VCaP (cell line): ENCODE measurements at regions not wholly inside any gene's neighbourhood (a gene's known extent, or its start where the extent isn't known, plus 50 kb on each side); places are given as distances from the start of the nearest gene placed in this dataset.

Experiments
- H3K27ac ChIP-seq: fragments of 450-650 bp; 2 replicates; pipeline ENCODE4 v1.5.1; 2017
- TF ChIP-seq, protein P1 (sequence below): fragments of 450-650 bp; conservative IDR thresholded peaks from 2 replicates; pipeline ENCODE4 v1.5.1; 2017; ENCODE audit warnings: mild to moderate bottlenecking, moderate library complexity

DNA sequence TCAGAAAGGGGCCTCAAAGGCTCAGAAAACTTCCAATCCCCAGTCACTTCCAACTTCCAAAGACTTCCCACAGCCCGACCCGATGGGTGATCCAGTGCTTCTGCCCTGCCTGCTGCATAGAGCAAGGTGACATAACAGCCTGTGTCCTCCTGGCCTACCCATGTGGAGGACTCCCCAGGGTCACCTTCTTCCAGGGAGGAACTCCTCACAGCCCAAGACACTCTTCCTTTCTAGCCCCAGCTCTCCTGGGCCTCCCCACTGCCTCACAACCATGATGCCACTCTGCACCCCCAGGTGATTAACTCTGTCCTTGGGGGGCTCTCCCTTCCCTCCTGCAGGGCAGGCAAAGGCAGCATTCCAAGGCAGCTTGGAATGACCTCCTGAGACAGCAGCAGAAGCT, 158.4 kb upstream of the PDE1C start:
- TF ChIP-seq, protein P1, sequence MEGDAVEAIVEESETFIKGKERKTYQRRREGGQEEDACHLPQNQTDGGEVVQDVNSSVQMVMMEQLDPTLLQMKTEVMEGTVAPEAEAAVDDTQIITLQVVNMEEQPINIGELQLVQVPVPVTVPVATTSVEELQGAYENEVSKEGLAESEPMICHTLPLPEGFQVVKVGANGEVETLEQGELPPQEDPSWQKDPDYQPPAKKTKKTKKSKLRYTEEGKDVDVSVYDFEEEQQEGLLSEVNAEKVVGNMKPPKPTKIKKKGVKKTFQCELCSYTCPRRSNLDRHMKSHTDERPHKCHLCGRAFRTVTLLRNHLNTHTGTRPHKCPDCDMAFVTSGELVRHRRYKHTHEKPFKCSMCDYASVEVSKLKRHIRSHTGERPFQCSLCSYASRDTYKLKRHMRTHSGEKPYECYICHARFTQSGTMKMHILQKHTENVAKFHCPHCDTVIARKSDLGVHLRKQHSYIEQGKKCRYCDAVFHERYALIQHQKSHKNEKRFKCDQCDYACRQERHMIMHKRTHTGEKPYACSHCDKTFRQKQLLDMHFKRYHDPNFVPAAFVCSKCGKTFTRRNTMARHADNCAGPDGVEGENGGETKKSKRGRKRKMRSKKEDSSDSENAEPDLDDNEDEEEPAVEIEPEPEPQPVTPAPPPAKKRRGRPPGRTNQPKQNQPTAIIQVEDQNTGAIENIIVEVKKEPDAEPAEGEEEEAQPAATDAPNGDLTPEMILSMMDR = no peak
- H3K27ac ChIP-seq = no peak overlapping the region

DNA sequence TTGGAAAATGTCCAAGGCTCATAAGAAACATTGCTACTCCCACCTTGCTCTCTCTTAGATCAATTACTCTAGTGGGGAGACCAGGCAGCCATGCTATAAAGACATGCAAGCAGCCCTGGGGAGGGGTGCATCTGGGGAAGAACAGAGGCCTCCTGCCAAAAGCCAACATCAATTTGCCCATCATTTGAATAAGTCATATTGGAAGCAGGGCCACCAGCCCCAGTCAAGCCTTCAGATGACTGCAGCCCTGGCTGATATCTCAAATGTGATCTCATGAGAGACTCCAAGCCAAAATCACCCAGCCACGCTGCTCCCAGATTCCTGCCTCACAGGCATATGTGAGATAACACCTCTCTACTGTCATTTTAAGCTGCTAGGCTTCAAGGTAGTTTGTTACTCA, 157.5 kb upstream of the PDE1C start:
- TF ChIP-seq, protein P1 = no peak
- H3K27ac ChIP-seq = no peak overlapping the region

DNA sequence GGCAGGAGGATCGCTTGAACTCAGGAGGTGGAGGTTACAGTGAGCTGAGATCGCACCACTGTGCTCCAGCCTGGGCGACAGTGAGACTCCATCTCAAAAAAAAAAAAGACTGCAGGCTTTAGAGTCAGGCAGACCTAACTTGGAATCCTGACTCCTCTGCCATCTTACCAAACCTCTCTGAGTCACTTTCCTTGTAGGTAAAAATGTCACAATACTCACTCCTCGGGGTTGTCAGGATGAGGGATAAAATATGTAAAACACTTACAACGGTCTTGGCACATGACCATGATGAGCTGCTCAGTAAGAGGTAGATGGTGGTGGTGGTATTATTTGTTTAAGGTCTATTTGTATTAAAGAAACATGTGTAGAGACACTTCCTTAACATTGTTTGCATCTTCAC, 154.1 kb upstream of the PDE1C start:
- H3K27ac ChIP-seq = no peak overlapping the region
- TF ChIP-seq, protein P1 = no peak

DNA sequence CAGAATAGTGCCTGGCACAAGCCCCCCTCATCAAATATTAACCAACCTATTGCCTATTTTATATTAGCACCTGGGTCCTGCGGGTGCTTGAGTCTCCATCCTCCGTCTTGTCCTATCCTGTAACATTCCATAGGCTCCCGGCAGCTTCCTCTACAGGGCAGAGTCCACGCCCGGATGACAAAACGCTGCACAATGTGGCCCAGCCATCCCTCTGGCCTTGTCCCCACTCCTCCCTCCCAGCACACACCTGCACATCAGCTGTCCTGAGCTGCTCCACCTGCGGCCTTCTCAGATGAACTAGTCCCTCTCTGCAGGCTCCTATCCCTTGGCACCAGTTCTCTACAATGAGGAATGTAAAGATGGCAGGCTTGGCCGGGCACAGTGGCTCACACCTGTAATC, 153.5 kb upstream of the PDE1C start:
- H3K27ac ChIP-seq = no peak overlapping the region
- TF ChIP-seq, protein P1 = no peak

DNA sequence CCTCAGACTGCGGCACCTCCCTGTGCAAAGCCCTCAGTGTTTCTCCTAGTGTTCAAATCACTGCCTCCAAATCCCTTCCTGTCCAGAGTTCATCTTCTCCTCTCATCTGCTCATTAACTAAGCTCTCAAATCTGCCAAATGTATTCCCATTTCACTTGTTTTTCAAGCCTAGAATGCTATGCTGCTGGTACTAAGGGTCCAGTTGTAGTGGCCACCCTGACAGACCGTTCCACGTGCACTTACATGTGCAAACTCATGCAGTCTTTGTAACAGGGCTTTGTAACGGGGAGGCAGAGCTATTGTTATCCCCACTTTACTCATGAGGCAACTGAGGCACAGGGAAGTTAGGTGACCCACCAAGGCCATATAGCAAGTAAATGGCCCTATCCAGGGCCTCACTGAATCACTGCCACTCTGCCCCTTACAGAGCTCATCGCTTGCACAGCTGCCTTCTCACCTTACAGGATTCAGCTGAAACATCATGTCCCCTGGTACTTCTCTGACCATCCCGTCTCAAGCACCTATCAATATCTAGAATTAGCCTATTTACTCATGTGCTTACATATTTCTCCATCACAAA, 153.0 kb upstream of the PDE1C start:
- H3K27ac ChIP-seq = no peak overlapping the region
- TF ChIP-seq, protein P1 = no peak

DNA sequence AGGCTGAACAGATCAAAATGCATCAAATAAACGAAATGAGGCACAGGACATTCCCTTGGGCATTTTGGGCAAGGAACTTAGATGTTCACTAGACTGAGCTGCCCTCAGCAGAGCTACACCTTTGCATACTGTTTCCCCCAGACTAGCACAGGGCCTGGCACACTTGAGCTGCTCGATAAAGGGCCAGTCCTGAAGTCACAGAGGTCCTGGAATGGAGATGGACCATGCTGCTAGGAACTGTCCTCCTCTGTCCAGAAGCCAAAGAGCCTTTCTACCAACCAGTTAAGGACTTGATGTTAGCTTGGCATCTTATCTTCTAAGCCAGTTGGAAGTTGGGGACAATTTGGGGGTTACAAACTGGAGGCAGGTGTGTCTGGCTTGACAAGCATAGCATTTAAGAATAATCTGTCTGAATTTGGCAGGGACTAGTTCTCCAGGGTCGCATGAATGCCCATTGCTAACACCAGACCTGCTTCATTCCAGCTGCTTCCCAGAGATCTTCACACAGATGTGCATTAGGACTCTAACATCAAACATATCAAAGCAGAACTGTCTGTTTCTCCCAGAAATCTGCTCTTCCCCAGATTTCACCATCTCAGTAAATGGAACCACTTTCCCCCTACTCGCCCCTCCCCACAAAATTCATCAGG, 152.2 kb upstream of the PDE1C start:
- H3K27ac ChIP-seq = no peak overlapping the region
- TF ChIP-seq, protein P1 = no peak

DNA sequence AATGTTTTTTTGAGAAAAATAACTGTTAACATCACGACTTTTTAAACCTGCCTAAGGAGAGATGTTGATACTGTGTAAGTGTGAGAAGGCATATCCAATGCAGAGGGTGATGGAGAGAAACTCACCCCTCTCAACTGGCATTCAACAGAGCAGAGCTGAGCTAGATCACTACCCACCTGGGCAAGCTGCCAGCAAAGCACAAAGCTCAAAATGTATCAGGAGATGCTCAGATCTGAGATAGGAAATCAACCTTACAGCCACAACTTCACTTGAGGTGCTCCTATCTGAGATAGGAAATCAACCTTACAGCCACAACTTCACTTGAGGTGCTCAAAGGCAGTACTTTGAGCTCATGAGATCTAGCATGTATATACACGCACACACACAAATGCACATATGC, 151.5 kb upstream of the PDE1C start:
- H3K27ac ChIP-seq = no peak overlapping the region
- TF ChIP-seq, protein P1 = no peak
